H1 (cell line): ENCODE measurements at regions not wholly inside any gene's neighbourhood (a gene's known extent, or its start where the extent isn't known, plus 50 kb on each side); places are given as distances from the start of the nearest gene placed in this dataset.

Experiments used
- CBX8 ChIP-seq: fragments of 300-800, 300-1000 bp; sonication (generic); IDR thresholded peaks from 2 replicates; pipeline ENCODE4 v1.7.1; 2016; ENCODE audit warnings: low read depth, low read length, borderline replicate concordance
- CHD7 ChIP-seq: fragments of 300-600 bp; sonication (generic); IDR thresholded peaks from 2 replicates; pipeline ENCODE4 v1.7.1; 2012; ENCODE audit warnings: low read length, moderate library complexity, mild to moderate bottlenecking, inconsistent platforms; ENCODE audit not compliant: insufficient replicate concordance
- CREB1 ChIP-seq: IDR thresholded peaks from 2 replicates; pipeline ENCODE4 v1.6.1; 2012; ENCODE audit warnings: inconsistent platforms
- NANOG ChIP-seq: IDR thresholded peaks from 2 replicates; pipeline ENCODE4 v1.6.1; 2011; ENCODE audit warnings: low read length, low read depth, mild to moderate bottlenecking, inconsistent platforms; ENCODE audit not compliant: insufficient read depth, poor library complexity, severe bottlenecking
- RNF2 ChIP-seq: fragments of 200-900, 300-1000 bp; sonication (generic); IDR thresholded peaks from 2 replicates; pipeline ENCODE4 v1.7.1; 2016; ENCODE audit warnings: borderline replicate concordance, low read depth, mild to moderate bottlenecking, antibody characterized with exemption, low read length; ENCODE audit not compliant: poor library complexity, severe bottlenecking; ENCODE audit errors: missing control alignments
- SP4 ChIP-seq: IDR thresholded peaks from 2 replicates; pipeline ENCODE4 v1.6.1; 2012; ENCODE audit warnings: low read length, inconsistent platforms

GRCh38 chr13:90020536-90021070 lies 1326.9 kb upstream of the MIR17HG start (continued):
- TF ChIP-seq CHD7, result no peak
- no peak for TF ChIP-seq SP4
- no peak for TF ChIP-seq NANOG
- TF ChIP-seq RNF2, result no peak
- no peak for TF ChIP-seq CBX8
- no peak for TF ChIP-seq CREB1
